Endothelial cell of umbilical vein (primary cell): ENCODE measurements at regions not wholly inside any gene's neighbourhood (a gene's known extent, or its start where the extent isn't known, plus 50 kb on each side); places are given as distances from the start of the nearest gene placed in this dataset.

ENCODE experiments used
- BruUV-seq: library from RNA; stranded (reverse); fragments of 400-500 nt; replicated peaks from 2 replicates; lab custom pipeline; 2021; lab: Mats Ljungman, UMichigan
- CTCF ChIA-PET: fragments of 300-600, 350-600 bp; sonication (Branson Sonifier 250); formaldehyde crosslinking; loops from one replicate; lab custom pipeline; 2021; ENCODE audit warnings: antibody characterized with exemption, inconsistent platforms; lab: Charles Lee
- POLR2A ChIA-PET: fragments of 300-600, 350-600 bp; sonication (Branson Sonifier 250); formaldehyde crosslinking; loops from one replicate; lab custom pipeline; 2021; ENCODE audit warnings: antibody characterized with exemption, inconsistent platforms; lab: Charles Lee
- DNase-seq: peaks from one replicate; pipeline ENCODE4 v3.0.0-alpha.2; 2011; ENCODE audit warnings: low read depth, low spot score
- FAIRE-seq: peaks from 2 replicates; lab custom pipeline; 2011; peaks lifted over from hg19 to GRCh38; lab: Jason Lieb, UNC
- H2AFZ ChIP-seq: 2 replicates; pipeline ENCODE4 v1.6.0; 2012; ENCODE audit warnings: low read depth, low read length, control low read depth, inconsistent platforms
- H3K27ac ChIP-seq: 2 replicates; pipeline ENCODE4 v1.5.1; 2011; ENCODE audit warnings: low read depth, mild to moderate bottlenecking, control low read depth, low read length, moderate library complexity; ENCODE audit not compliant: insufficient read depth
- H3K27me3 ChIP-seq, 2 experiments: 2 replicates each; pipeline versions ENCODE4 v1.6.0 to v1.6.1; 2011; ENCODE audit warnings: low read length in 2 of 2, mixed read lengths in 1 of 2; ENCODE audit not compliant: control insufficient read depth in 2 of 2, insufficient read depth in 2 of 2
- H3K36me3 ChIP-seq, 2 experiments: 2 replicates in 1 of 2; 3 replicates in 1 of 2; pipeline ENCODE4 v1.5.1; 2011; ENCODE audit warnings: low read length in 2 of 2, mild to moderate bottlenecking in 1 of 2, moderate library complexity in 1 of 2; ENCODE audit not compliant: control insufficient read depth in 2 of 2, insufficient read depth in 2 of 2; ENCODE audit errors: extremely low read depth in 1 of 2
- H3K4me1 ChIP-seq: 3 replicates; pipeline ENCODE4 v1.5.1; 2011; ENCODE audit warnings: mild to moderate bottlenecking, low read length; ENCODE audit not compliant: control insufficient read depth, insufficient read depth; ENCODE audit errors: extremely low read depth
- H3K4me2 ChIP-seq: 2 replicates; pipeline ENCODE4 v1.6.1; 2011; ENCODE audit warnings: low read length, control low read depth, mixed read lengths; ENCODE audit not compliant: insufficient read depth
- H3K4me3 ChIP-seq, 3 experiments: fragments of 200-600 bp in 1 of 3; sonication (generic), shearing (Covaris generic) in 1 of 3; replicated peaks in 1 of 3; 2 replicates each; pipeline ENCODE4 v1.5.1; 2011 to 2016; ENCODE audit warnings: control low read depth in 3 of 3, low read length in 3 of 3, mild to moderate bottlenecking in 2 of 3, inconsistent platforms in 1 of 3, low read depth in 1 of 3, moderate library complexity in 1 of 3; ENCODE audit not compliant: insufficient read depth in 1 of 3
- H3K79me2 ChIP-seq: 2 replicates; pipeline ENCODE4 v1.6.0; 2012; ENCODE audit warnings: low read length, inconsistent platforms; ENCODE audit not compliant: control insufficient read depth, insufficient read depth
- H3K9ac ChIP-seq: replicated peaks from 2 replicates; pipeline ENCODE3; 2011; ENCODE audit warnings: low read length, control low read depth; ENCODE audit not compliant: insufficient read depth; ENCODE audit errors: extremely low read depth
- H3K9me1 ChIP-seq: replicated peaks from 3 replicates; pipeline ENCODE4 v1.6.0; 2011; ENCODE audit warnings: mild to moderate bottlenecking, low read length; ENCODE audit not compliant: control insufficient read depth, insufficient read depth; ENCODE audit errors: extremely low read depth
- H3K9me3 ChIP-seq: replicated peaks from 2 replicates; pipeline ENCODE4 v1.5.1; 2012; ENCODE audit warnings: low read length, inconsistent platforms; ENCODE audit not compliant: control insufficient read depth, insufficient read depth
- H4K20me1 ChIP-seq: replicated peaks from 2 replicates; pipeline ENCODE3; 2011; ENCODE audit warnings: mild to moderate bottlenecking, low read length; ENCODE audit not compliant: control insufficient read depth, insufficient read depth; ENCODE audit errors: extremely low read depth
- CTCF ChIP-seq, 2 donors: IDR thresholded peaks; 1 replicate in 1 of 2; 2 replicates in 1 of 2; pipeline ENCODE4 v1.5.1; 2011; ENCODE audit warnings: low read length in 2 of 2, mild to moderate bottlenecking in 2 of 2, moderate library complexity in 2 of 2, control low read depth in 1 of 2, inconsistent platforms in 1 of 2, low read depth in 1 of 2; ENCODE audit not compliant: insufficient read depth in 1 of 2; ENCODE audit errors: extremely low read depth in 1 of 2
- EZH2 ChIP-seq: IDR thresholded peaks from 2 replicates; pipeline ENCODE4 v1.6.1; 2012; ENCODE audit warnings: borderline replicate concordance, low read depth, mild to moderate bottlenecking, moderate library complexity, low read length, inconsistent platforms; ENCODE audit not compliant: severe bottlenecking
- FOS ChIP-seq: IDR thresholded peaks from 2 replicates; pipeline ENCODE4 v1.6.1; 2011; ENCODE audit warnings: mild to moderate bottlenecking, low read length, moderate library complexity, borderline replicate concordance; ENCODE audit not compliant: insufficient read depth
- GATA2 ChIP-seq: IDR thresholded peaks from 2 replicates; pipeline ENCODE4 v1.7.0; 2011; ENCODE audit warnings: low read depth, mild to moderate bottlenecking, moderate library complexity, mixed read lengths, low read length; ENCODE audit not compliant: insufficient read length, insufficient read depth
- JUN ChIP-seq: IDR thresholded peaks from 2 replicates; pipeline ENCODE4 v1.6.1; 2011; ENCODE audit warnings: borderline replicate concordance, low read depth; ENCODE audit not compliant: insufficient read length, insufficient read depth
- MAX ChIP-seq: IDR thresholded peaks from 2 replicates; pipeline ENCODE4 v1.6.1; 2011; ENCODE audit not compliant: insufficient read depth, insufficient read length
- MYC ChIP-seq: IDR thresholded peaks from one replicate; pipeline ENCODE4 v1.6.1; 2011; ENCODE audit warnings: mild to moderate bottlenecking, low read depth, low read length
- POLR2A ChIP-seq: IDR thresholded peaks from 2 replicates; pipeline ENCODE4 v1.6.1; 2012; ENCODE audit warnings: low read depth, mild to moderate bottlenecking, control low read depth, low read length
- POLR2AphosphoS5 ChIP-seq: IDR thresholded peaks from 2 replicates; pipeline ENCODE4 v1.6.1; 2012; ENCODE audit warnings: low read depth, mild to moderate bottlenecking, control low read depth, low read length, moderate library complexity; ENCODE audit not compliant: insufficient read depth
- dilution Hi-C: fragments of 300-500 bp; cut with MboI; formaldehyde crosslinking; loops from one replicate; pipeline ENCODE4 v1.15.0; 2019; ENCODE audit warnings: low sequenced_read_pairs; ENCODE audit not compliant: extremely low pct_ligation_motif_present
- intact Hi-C: fragments of 100-400 bp; cut with micrococcal nuclease; formaldehyde crosslinking; loops from one replicate; pipeline ENCODE4 v1.10.0; 2022

DNA sequence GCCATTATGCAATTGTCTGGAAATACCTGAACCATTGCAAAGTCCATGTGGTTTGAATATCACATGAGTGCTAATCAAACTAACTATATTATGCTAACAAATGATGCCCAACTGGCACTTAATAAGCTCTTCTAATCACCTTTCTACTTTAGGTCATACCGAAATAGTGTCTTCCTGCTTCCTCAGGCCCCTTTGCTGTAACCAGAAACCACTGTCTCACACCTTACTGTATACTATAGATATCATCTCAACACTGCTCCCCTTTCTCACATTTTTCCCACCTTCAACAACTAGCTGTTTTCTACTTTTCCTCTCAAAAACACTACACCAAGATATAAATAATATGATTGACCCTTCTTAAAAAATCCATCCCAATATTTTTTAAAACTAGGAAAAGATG lies 633.9 kb downstream of the BCL11A start:
- no peaks in the 10 kb centered on the region for H3K27me3 ChIP-seq
- no peak overlapping the region for H3K27ac ChIP-seq
- H3K9me1 ChIP-seq, result no peaks in the 10 kb centered on the region
- ChIA-PET CTCF (no interaction called here), POLR2A (no interaction called here)
- H3K4me3 ChIP-seq, result no peak overlapping the region
- intact Hi-C loops (no loop called here), dilution Hi-C loops (no loop called here)
- DNase-seq (no peak), FAIRE-seq (no peak)
- no peaks in the 10 kb centered on the region for H4K20me1 ChIP-seq
- H3K36me3 ChIP-seq, result no peaks in the 10 kb centered on the region
- H3K4me2 ChIP-seq, result no peak overlapping the region
- no peak for TF ChIP-seq MYC
- no peak for TF ChIP-seq CTCF (IDR thresholded peaks at IDR 0.05; ENCODE audit: extremely low read depth in 1 of 2, insufficient read depth in 1 of 2, low read depth in 1 of 2, low read length in 2 of 2)
- no peak for TF ChIP-seq POLR2A
- no peak for TF ChIP-seq JUN
- TF ChIP-seq POLR2AphosphoS5, result no peak
- no peak for TF ChIP-seq FOS
- no peak for TF ChIP-seq MAX
- TF ChIP-seq EZH2, result no peak
- TF ChIP-seq GATA2, result no peak
- no peaks in the 10 kb centered on the region for H3K9me3 ChIP-seq
- H3K4me1 ChIP-seq, result no peaks in the 10 kb centered on the region
- no peak overlapping the region for H2AFZ ChIP-seq
- no peaks in the 10 kb centered on the region for H3K79me2 ChIP-seq
- no peak overlapping the region for H3K9ac ChIP-seq
- no TSS peak for BruUV-seq
